Mesenchymal stem cell (in vitro differentiated cells and primary cell): ENCODE measurements at regions not wholly inside any gene's neighbourhood (a gene's known extent, or its start where the extent isn't known, plus 50 kb on each side); places are given as distances from the start of the nearest gene placed in this dataset.

Source experiments
- DNase-seq: peaks from one replicate; pipeline ENCODE4 v3.0.0-alpha.2; 2013
- H2AFZ ChIP-seq: one replicate; pipeline ENCODE4 v1.6.1; 2013; ENCODE audit warnings: low read depth, mild to moderate bottlenecking, control low read depth, inconsistent platforms, low read length, moderate library complexity
- H2AK5ac ChIP-seq: 2 replicates; pipeline ENCODE4 v1.6.1; 2013; ENCODE audit warnings: low read length, moderate library complexity, mild to moderate bottlenecking, inconsistent platforms; ENCODE audit not compliant: severe bottlenecking
- H2BK120ac ChIP-seq: one replicate; pipeline ENCODE4 v1.6.1; 2013; ENCODE audit warnings: low read depth, mild to moderate bottlenecking, inconsistent platforms, low read length, moderate library complexity
- H2BK12ac ChIP-seq, 2 experiments: one replicate each; pipeline ENCODE4 v1.6.1; 2013; ENCODE audit warnings: inconsistent platforms in 2 of 2, low read length in 2 of 2, mild to moderate bottlenecking in 2 of 2, moderate library complexity in 2 of 2, control low read depth in 1 of 2
- H2BK15ac ChIP-seq: one replicate; pipeline ENCODE4 v1.6.1; 2013; ENCODE audit warnings: mild to moderate bottlenecking, low read depth, inconsistent platforms; ENCODE audit not compliant: poor library complexity, severe bottlenecking
- H2BK5ac ChIP-seq: 2 replicates; pipeline ENCODE4 v1.6.1; 2013; ENCODE audit warnings: low read depth, mild to moderate bottlenecking, low read length, control low read depth, inconsistent platforms; ENCODE audit not compliant: poor library complexity, severe bottlenecking
- H3K14ac ChIP-seq, 2 experiments: one replicate each; pipeline ENCODE4 v1.6.1; 2013; ENCODE audit warnings: inconsistent platforms in 2 of 2, low read length in 2 of 2, control low read depth in 1 of 2, mild to moderate bottlenecking in 1 of 2, moderate library complexity in 1 of 2
- H3K18ac ChIP-seq, 2 experiments: one replicate each; pipeline ENCODE4 v1.6.1; 2013; ENCODE audit warnings: inconsistent platforms in 2 of 2, low read length in 2 of 2, control low read depth in 1 of 2, low read depth in 1 of 2, mild to moderate bottlenecking in 1 of 2
- H3K23ac ChIP-seq, 2 experiments: one replicate each; pipeline ENCODE4 v1.6.1; 2013; ENCODE audit warnings: inconsistent platforms in 2 of 2, low read length in 2 of 2, mild to moderate bottlenecking in 2 of 2, moderate library complexity in 2 of 2, control low read depth in 1 of 2
- H3K27ac ChIP-seq: 2 replicates; pipeline ENCODE4 v1.5.1; 2013; ENCODE audit warnings: mild to moderate bottlenecking, moderate library complexity, low read length, control low read depth, inconsistent platforms; ENCODE audit not compliant: poor library complexity, severe bottlenecking
- H3K27me3 ChIP-seq, 2 experiments: 2 replicates each; pipeline versions ENCODE4 v1.6.1 to v1.7.0; 2013; ENCODE audit warnings: low read length in 2 of 2, mild to moderate bottlenecking in 2 of 2, moderate library complexity in 2 of 2, control low read depth in 1 of 2, inconsistent platforms in 1 of 2; ENCODE audit not compliant: control insufficient read depth in 1 of 2, insufficient read depth in 1 of 2
- H3K36me3 ChIP-seq, 2 experiments: 2 replicates each; pipeline versions ENCODE4 v1.6.1 to v1.7.0; 2013; ENCODE audit warnings: low read length in 2 of 2, control low read depth in 1 of 2, inconsistent platforms in 1 of 2, low read depth in 1 of 2, mild to moderate bottlenecking in 1 of 2; ENCODE audit not compliant: insufficient read depth in 2 of 2, control insufficient read depth in 1 of 2
- H3K4ac ChIP-seq, 2 experiments: one replicate each; pipeline ENCODE4 v1.6.1; 2013; ENCODE audit warnings: inconsistent platforms in 2 of 2, low read length in 2 of 2, mild to moderate bottlenecking in 2 of 2, moderate library complexity in 2 of 2, control low read depth in 1 of 2, low read depth in 1 of 2
- H3K4me1 ChIP-seq: 2 replicates; pipeline ENCODE4 v1.6.1; 2013; ENCODE audit warnings: low read depth, low read length, control low read depth; ENCODE audit not compliant: control insufficient read depth, insufficient read depth
- H3K4me2 ChIP-seq: 2 replicates; pipeline ENCODE4 v1.6.1; 2013; ENCODE audit warnings: low read length, mild to moderate bottlenecking, inconsistent platforms; ENCODE audit not compliant: poor library complexity, severe bottlenecking
- H3K4me3 ChIP-seq, 2 experiments: 2 replicates each; pipeline versions ENCODE4 v1.5.1 to v1.7.0; 2013; ENCODE audit warnings: low read length in 2 of 2, mild to moderate bottlenecking in 2 of 2, control low read depth in 1 of 2, low read depth in 1 of 2; ENCODE audit not compliant: insufficient read depth in 1 of 2
- H3K79me1 ChIP-seq: replicated peaks from 2 replicates; pipeline ENCODE4 v1.6.1; 2013; ENCODE audit warnings: mild to moderate bottlenecking, control low read depth, low read length, inconsistent platforms; ENCODE audit not compliant: poor library complexity, severe bottlenecking
- H3K9ac ChIP-seq: 2 replicates; pipeline ENCODE4 v1.7.0; 2013; ENCODE audit warnings: mild to moderate bottlenecking, low read length, moderate library complexity
- H3K9me3 ChIP-seq: 2 replicates; pipeline ENCODE4 v1.7.0; 2013; ENCODE audit warnings: mild to moderate bottlenecking, low read length; ENCODE audit not compliant: control insufficient read depth
- H4K8ac ChIP-seq: one replicate; pipeline ENCODE4 v1.6.1; 2013; ENCODE audit warnings: inconsistent platforms, mild to moderate bottlenecking, low read length, moderate library complexity
- H4K91ac ChIP-seq: one replicate; pipeline ENCODE4 v1.6.1; 2013; ENCODE audit warnings: mild to moderate bottlenecking, low read length, inconsistent platforms
- WGBS: methylation state at CpG from one replicate; pipeline ENCODE4 v1.1.7; 2013; ENCODE audit warnings: mixed read lengths; 5-methylcytosine and 5-hydroxymethylcytosine counted together

- no peak for DNase-seq
- Histone ChIP-seq H3K4me2 (no peak overlapping the region), H3K4me1 (no peaks in the 10 kb centered on the region), H4K8ac (no peak overlapping the region), H2BK15ac (no peak overlapping the region), H3K27me3 (peaks cover 56 to 71% of the 10 kb centered on the region in 2 experiments), H2AK5ac (no peak overlapping the region), H3K23ac (no peak overlapping the region), H2BK5ac (no peak overlapping the region), H3K4me3 (no peak overlapping the region), H2BK120ac (no peak overlapping the region), H4K91ac (no peak overlapping the region), H3K14ac (no peak overlapping the region), H3K9me3 (no peaks in the 10 kb centered on the region), H2BK12ac (no peak overlapping the region), H3K36me3 (no peaks in the 10 kb centered on the region), H3K79me1 (no peaks in the 10 kb centered on the region), H3K9ac (no peak overlapping the region), H3K18ac (no peak overlapping the region), H2AFZ (no peak overlapping the region), H3K4ac (no peak overlapping the region), H3K27ac (no peak overlapping the region)
- WGBS, result 53% methylated on average over 7 of the region's 8 CpGs
Measured at GRCh38 chr22:23370251-23370650, 189.9 kb downstream of the BCR start.

GRCh38 chr22:23369054-23369685 lies 188.9 kb downstream of the BCR start:
- Histone ChIP-seq H3K27ac (no peak overlapping the region), H3K9me3 (no peaks in the 10 kb centered on the region), H3K4me2 (no peak overlapping the region), H2BK5ac (no peak overlapping the region), H2BK120ac (no peak overlapping the region), H2AFZ (no peak overlapping the region), H3K14ac (no peak overlapping the region), H3K23ac (no peak overlapping the region), H3K4ac (no peak overlapping the region), H2BK12ac (no peak overlapping the region), H3K18ac (no peak overlapping the region), H3K27me3 (peaks cover 58 to 66% of the 10 kb centered on the region in 2 experiments), H3K4me1 (no peaks in the 10 kb centered on the region), H2AK5ac (no peak overlapping the region), H4K91ac (no peak overlapping the region), H4K8ac (no peak overlapping the region), H2BK15ac (no peak overlapping the region), H3K9ac (no peak overlapping the region), H3K36me3 (no peaks in the 10 kb centered on the region), H3K4me3 (no peak overlapping the region), H3K79me1 (no peaks in the 10 kb centered on the region)
- DNase-seq, result no peak
- 33% methylated on average over 4 of the region's 5 CpGs for WGBS
